Kasumi-1 (cell line): ENCODE measurements at regions not wholly inside any gene's neighbourhood (a gene's known extent, or its start where the extent isn't known, plus 50 kb on each side); places are given as distances from the start of the nearest gene placed in this dataset.

Source experiments
- DNase-seq, 2 experiments: peaks; one replicate each; lab custom pipeline; 2025; lab: John Stamatoyannopoulos, UW

GRCh38 chrX:100217547-100217946 is 192.5 kb downstream of the PCDH19 start:
- no peak for DNase-seq

GRCh38 chrX:100216083-100216482 is 194.0 kb downstream of the PCDH19 start:
- DNase-seq: no peak

GRCh38 chrX:100208076-100208475 is 202.0 kb downstream of the PCDH19 start:
- DNase-seq: no peak

- DNase-seq: peak in 1 of 2 experiments; percentile 14
Observed at GRCh38 chrX:100207331-100208024, 202.6 kb downstream of the PCDH19 start.

- no peak for DNase-seq
Observed at GRCh38 chrX:100204534-100204933, 205.5 kb downstream of the PCDH19 start.

- no peak for DNase-seq
Observed at GRCh38 chrX:100194082-100194775, 215.8 kb downstream of the PCDH19 start.
